IMR-90 (cell line): ENCODE measurements at regions not wholly inside any gene's neighbourhood (a gene's known extent, or its start where the extent isn't known, plus 50 kb on each side); places are given as distances from the start of the nearest gene placed in this dataset.

Experiments
- ATAC-seq: fragments of 200-7000 bp; cut with Tn5 transposase; 2 replicates; pipeline ENCODE4 v1.9.1; 2020; ENCODE audit warnings: low read depth, mild to moderate bottlenecking, moderate library complexity
- BruUV-seq: library from RNA; stranded (reverse); fragments of 400-500 nt; replicated peaks from 2 replicates; lab custom pipeline; 2021; lab: Mats Ljungman, UMichigan
- CTCF ChIA-PET: fragments of 300-600 bp; formaldehyde crosslinking; extraction: SDS; loops from one replicate; lab custom pipeline; 2021; ENCODE audit warnings: antibody characterized with exemption; lab: Yijun Ruan, JAX
- POLR2A ChIA-PET: fragments of 300-600 bp; sonication (Branson Sonifier 250); formaldehyde crosslinking; loops from one replicate; lab custom pipeline; 2022; ENCODE audit warnings: antibody characterized with exemption; ENCODE audit not compliant: unreplicated experiment; lab: Charles Lee
- DNase-seq: peaks from one replicate; pipeline ENCODE4 v3.0.0; 2013
- H2AFZ ChIP-seq: replicated peaks from 2 replicates; pipeline ENCODE3; 2013; ENCODE audit warnings: low read length, mild to moderate bottlenecking; ENCODE audit not compliant: poor library complexity
- H2AK5ac ChIP-seq: 2 replicates; pipeline ENCODE4 v1.6.1; 2013; ENCODE audit warnings: low read depth, low read length, inconsistent platforms
- H2AK9ac ChIP-seq: replicated peaks from 2 replicates; pipeline ENCODE3; 2013; ENCODE audit warnings: mild to moderate bottlenecking, low read depth, low read length, moderate library complexity; ENCODE audit not compliant: poor library complexity
- H2BK120ac ChIP-seq: 2 replicates; pipeline ENCODE4 v1.6.1; 2013; ENCODE audit warnings: low read depth, low read length, inconsistent platforms
- H2BK15ac ChIP-seq: 3 replicates; pipeline ENCODE4 v1.6.1; 2013; ENCODE audit warnings: low read depth, low read length, inconsistent platforms
- H2BK20ac ChIP-seq: 2 replicates; pipeline ENCODE4 v1.6.1; 2013; ENCODE audit warnings: low read depth, mild to moderate bottlenecking, inconsistent platforms, low read length, moderate library complexity
- H2BK5ac ChIP-seq: 2 replicates; pipeline ENCODE4 v1.6.1; 2013; ENCODE audit warnings: mild to moderate bottlenecking, low read depth, low read length, inconsistent platforms; ENCODE audit not compliant: poor library complexity, severe bottlenecking
- H3K14ac ChIP-seq: replicated peaks from 2 replicates; pipeline ENCODE4 v1.6.1; 2013; ENCODE audit warnings: low read depth, low read length, inconsistent platforms
- H3K18ac ChIP-seq: 2 replicates; pipeline ENCODE4 v1.6.1; 2013; ENCODE audit warnings: low read depth, low read length, control low read depth
- H3K23ac ChIP-seq: 2 replicates; pipeline ENCODE4 v1.6.1; 2013; ENCODE audit warnings: low read depth, low read length, inconsistent platforms
- H3K27ac ChIP-seq: 2 replicates; pipeline ENCODE4 v1.5.1; 2013; ENCODE audit warnings: mild to moderate bottlenecking, control low read depth, low read length; ENCODE audit not compliant: insufficient read depth
- H3K27me3 ChIP-seq: 2 replicates; pipeline ENCODE4 v1.6.1; 2013; ENCODE audit warnings: low read length; ENCODE audit not compliant: control insufficient read depth, insufficient read depth
- H3K36me3 ChIP-seq: 2 replicates; pipeline ENCODE4 v1.6.1; 2013; ENCODE audit warnings: low read length, mixed read lengths; ENCODE audit not compliant: control insufficient read depth, insufficient read depth
- H3K4ac ChIP-seq: 2 replicates; pipeline ENCODE4 v1.6.1; 2013; ENCODE audit warnings: low read depth, low read length, inconsistent platforms
- H3K4me1 ChIP-seq: 2 replicates; pipeline ENCODE4 v1.6.1; 2013; ENCODE audit warnings: low read length, mixed read lengths; ENCODE audit not compliant: control insufficient read depth, insufficient read depth
- H3K4me2 ChIP-seq: 2 replicates; pipeline ENCODE4 v1.6.1; 2013; ENCODE audit warnings: low read depth, mild to moderate bottlenecking, control low read depth, low read length, moderate library complexity
- H3K4me3 ChIP-seq: 2 replicates; pipeline ENCODE4 v1.5.1; 2013; ENCODE audit warnings: low read depth, mild to moderate bottlenecking, control low read depth, low read length, moderate library complexity; ENCODE audit not compliant: insufficient read depth
- H3K56ac ChIP-seq: 2 replicates; pipeline ENCODE4 v1.6.1; 2013; ENCODE audit warnings: low read length, inconsistent platforms; ENCODE audit not compliant: insufficient read depth; ENCODE audit errors: extremely low read depth
- H3K79me1 ChIP-seq, 2 experiments: 2 replicates each; pipeline ENCODE4 v1.6.1; 2013; ENCODE audit warnings: low read length in 2 of 2, inconsistent platforms in 1 of 2, low read depth in 1 of 2
- H3K9ac ChIP-seq: 2 replicates; pipeline ENCODE4 v1.6.1; 2013; ENCODE audit warnings: low read depth, low read length, control low read depth
- H3K9me1 ChIP-seq: 2 replicates; pipeline ENCODE4 v1.6.1; 2013; ENCODE audit warnings: low read length, inconsistent platforms; ENCODE audit not compliant: insufficient read depth
- H3K9me3 ChIP-seq: 2 replicates; pipeline ENCODE4 v1.6.1; 2013; ENCODE audit warnings: low read length; ENCODE audit not compliant: control insufficient read depth, insufficient read depth
- H4K20me1 ChIP-seq: 2 replicates; pipeline ENCODE4 v1.6.1; 2013; ENCODE audit warnings: low read length, inconsistent platforms; ENCODE audit not compliant: insufficient read depth
- H4K5ac ChIP-seq: 2 replicates; pipeline ENCODE4 v1.6.1; 2013; ENCODE audit warnings: mild to moderate bottlenecking, low read depth, low read length, control low read depth
- H4K8ac ChIP-seq, 2 experiments: 2 replicates each; pipeline ENCODE4 v1.6.1; 2013; ENCODE audit warnings: low read depth in 2 of 2, low read length in 2 of 2, control low read depth in 1 of 2, inconsistent platforms in 1 of 2
- H4K91ac ChIP-seq: 2 replicates; pipeline ENCODE4 v1.6.1; 2013; ENCODE audit warnings: low read depth, low read length, inconsistent platforms; ENCODE audit not compliant: insufficient read depth
- BHLHE40 ChIP-seq: fragments of 150-350 bp; IDR thresholded peaks from 2 replicates; pipeline ENCODE4 v1.6.1; 2016; ENCODE audit warnings: mild to moderate bottlenecking, low read depth, low read length
- CEBPB ChIP-seq: IDR thresholded peaks from 2 replicates; pipeline ENCODE4 v1.6.1; 2012; ENCODE audit warnings: low read depth, low read length, improper control_type of control experiment
- CHD1 ChIP-seq: IDR thresholded peaks from 2 replicates; pipeline ENCODE4 v1.6.1; 2012; ENCODE audit warnings: low read depth, low read length, improper control_type of control experiment
- FOS ChIP-seq: fragments of 150-350 bp; IDR thresholded peaks from 2 replicates; pipeline ENCODE4 v1.6.1; 2016; ENCODE audit warnings: low read depth, low read length
- MAFK ChIP-seq: IDR thresholded peaks from 2 replicates; pipeline ENCODE4 v1.6.1; 2012; ENCODE audit warnings: low read depth, low read length, improper control_type of control experiment
- MAZ ChIP-seq: IDR thresholded peaks from 2 replicates; pipeline ENCODE4 v1.6.1; 2012; ENCODE audit warnings: low read depth, mild to moderate bottlenecking, low read length, improper control_type of control experiment, moderate library complexity, borderline replicate concordance
- MXI1 ChIP-seq: IDR thresholded peaks from 2 replicates; pipeline ENCODE4 v1.6.1; 2012; ENCODE audit warnings: low read depth, mild to moderate bottlenecking, low read length, moderate library complexity, borderline replicate concordance
- NFE2L2 ChIP-seq: fragments of 150-350 bp; IDR thresholded peaks from 2 replicates; pipeline ENCODE4 v1.6.1; 2016; ENCODE audit warnings: low read depth, mild to moderate bottlenecking, low read length
- POLR2A ChIP-seq: IDR thresholded peaks from 2 replicates; pipeline ENCODE4 v1.6.1; 2012; ENCODE audit warnings: mild to moderate bottlenecking, low read depth, low read length
- RAD21 ChIP-seq: IDR thresholded peaks from 2 replicates; pipeline ENCODE4 v1.6.1; 2012; ENCODE audit warnings: low read length, improper control_type of control experiment
- RCOR1 ChIP-seq: IDR thresholded peaks from 2 replicates; pipeline ENCODE4 v1.6.1; 2012; ENCODE audit warnings: mild to moderate bottlenecking, low read length, improper control_type of control experiment; ENCODE audit not compliant: insufficient replicate concordance
- RFX5 ChIP-seq: IDR thresholded peaks from 2 replicates; pipeline ENCODE4 v1.8.0; 2012; ENCODE audit warnings: low read depth, mild to moderate bottlenecking, low read length, moderate library complexity
- SMC3 ChIP-seq: fragments of 150-350 bp; IDR thresholded peaks from 2 replicates; pipeline ENCODE4 v1.6.1; 2016; ENCODE audit warnings: low read depth, mild to moderate bottlenecking, antibody characterized with exemption, low read length, moderate library complexity
- WGBS, 2 experiments: methylation state at CpG; one replicate each; pipeline versions ENCODE4 v1.1.5 to v1.1.7; 2013; ENCODE audit warnings: missing lambda C conversion rate in 2 of 2; ENCODE audit not compliant: insufficient read length in 1 of 2; ENCODE audit errors: extremely low coverage in 2 of 2; 5-methylcytosine and 5-hydroxymethylcytosine counted together
- dilution Hi-C: fragments of 300-500 bp; cut with HindIII; formaldehyde crosslinking; loops from one replicate; pipeline ENCODE4 v1.14.3; 2018; ENCODE audit warnings: low sequenced_read_pairs; ENCODE audit not compliant: unreplicated experiment
- in situ Hi-C: fragments of 300-500 bp; cut with MboI; formaldehyde crosslinking; loops from 3 replicates; pipeline ENCODE4 v1.14.3; 2019; ENCODE audit warnings: low sequenced_read_pairs, inconsistent platforms, mixed read lengths
- intact Hi-C: fragments of 100-400 bp; cut with micrococcal nuclease; formaldehyde crosslinking; loops from 2 replicates; pipeline ENCODE4 v1.10.0; 2022
- TF ChIP-seq, protein P1 (sequence below): fragments of 150-350 bp; IDR thresholded peaks from 2 replicates; pipeline ENCODE4 v1.6.1; 2017; ENCODE audit warnings: mild to moderate bottlenecking, antibody characterized with exemption, low read length, low read depth
- TF ChIP-seq, protein P2 (sequence below): conservative IDR thresholded peaks from 2 replicates; pipeline ENCODE4 v1.5.1; 2012; ENCODE audit warnings: mild to moderate bottlenecking, low read depth, low read length, improper control_type of control experiment
- TF ChIP-seq, protein P3 (sequence below): fragments of 150-350 bp; IDR thresholded peaks from 2 replicates; pipeline ENCODE4 v1.6.1; 2016; ENCODE audit warnings: low read depth, mild to moderate bottlenecking, low read length, moderate library complexity, borderline replicate concordance

DNA sequence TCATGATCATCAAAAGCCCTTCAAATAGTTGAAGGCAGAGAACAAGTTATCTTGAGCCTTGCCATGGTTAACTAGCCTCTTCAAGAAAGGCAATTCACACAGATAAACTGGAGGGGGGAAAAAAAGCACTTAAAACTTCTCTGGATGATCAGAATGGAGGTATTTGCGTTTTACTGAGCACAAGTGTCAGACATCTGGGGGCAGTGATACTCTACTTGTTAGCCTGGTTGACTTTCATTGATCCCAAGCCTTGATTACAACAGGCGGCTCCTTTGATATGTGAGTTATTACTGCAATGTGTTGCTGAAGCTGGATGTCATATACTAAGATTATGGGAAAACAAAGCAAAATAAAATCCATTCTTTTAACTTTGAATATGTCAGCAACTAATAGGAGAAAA is 155.0 kb upstream of the HS3ST3A1 start:
- Histone ChIP-seq H3K27ac (no peak overlapping the region), H2AK9ac (no peak overlapping the region), H3K14ac (no peak overlapping the region), H3K79me1 (no peaks in the 10 kb centered on the region), H3K4me1 (no peaks in the 10 kb centered on the region), H4K8ac (no peak overlapping the region), H2BK15ac (no peak overlapping the region), H4K20me1 (no peaks in the 10 kb centered on the region), H3K9me1 (no peaks in the 10 kb centered on the region), H2AFZ (no peak overlapping the region), H4K91ac (no peak overlapping the region), H2BK120ac (no peak overlapping the region), H3K4ac (no peak overlapping the region), H2BK20ac (no peak overlapping the region), H2BK5ac (no peak overlapping the region), H3K18ac (no peak overlapping the region), H3K9ac (no peak overlapping the region), H2AK5ac (no peak overlapping the region), H3K4me2 (no peak overlapping the region), H3K4me3 (no peak overlapping the region), H3K56ac (no peak overlapping the region), H3K27me3 (no peaks in the 10 kb centered on the region), H3K23ac (no peak overlapping the region), H3K36me3 (no peaks in the 10 kb centered on the region), H4K5ac (no peak overlapping the region), H3K9me3 (no peaks in the 10 kb centered on the region)
- TF ChIP-seq NFE2L2 (no peak), BHLHE40 (no peak), POLR2A (no peak), FOS (no peak), MAFK (no peak), RAD21 (no peak), RFX5 (no peak), RCOR1 (no peak), CHD1 (no peak), SMC3 (no peak), CEBPB (no peak), MAZ (no peak), MXI1 (no peak)
- TF ChIP-seq, protein P1, sequence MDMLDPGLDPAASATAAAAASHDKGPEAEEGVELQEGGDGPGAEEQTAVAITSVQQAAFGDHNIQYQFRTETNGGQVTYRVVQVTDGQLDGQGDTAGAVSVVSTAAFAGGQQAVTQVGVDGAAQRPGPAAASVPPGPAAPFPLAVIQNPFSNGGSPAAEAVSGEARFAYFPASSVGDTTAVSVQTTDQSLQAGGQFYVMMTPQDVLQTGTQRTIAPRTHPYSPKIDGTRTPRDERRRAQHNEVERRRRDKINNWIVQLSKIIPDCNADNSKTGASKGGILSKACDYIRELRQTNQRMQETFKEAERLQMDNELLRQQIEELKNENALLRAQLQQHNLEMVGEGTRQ, result no peak
- TF ChIP-seq, protein P2, sequence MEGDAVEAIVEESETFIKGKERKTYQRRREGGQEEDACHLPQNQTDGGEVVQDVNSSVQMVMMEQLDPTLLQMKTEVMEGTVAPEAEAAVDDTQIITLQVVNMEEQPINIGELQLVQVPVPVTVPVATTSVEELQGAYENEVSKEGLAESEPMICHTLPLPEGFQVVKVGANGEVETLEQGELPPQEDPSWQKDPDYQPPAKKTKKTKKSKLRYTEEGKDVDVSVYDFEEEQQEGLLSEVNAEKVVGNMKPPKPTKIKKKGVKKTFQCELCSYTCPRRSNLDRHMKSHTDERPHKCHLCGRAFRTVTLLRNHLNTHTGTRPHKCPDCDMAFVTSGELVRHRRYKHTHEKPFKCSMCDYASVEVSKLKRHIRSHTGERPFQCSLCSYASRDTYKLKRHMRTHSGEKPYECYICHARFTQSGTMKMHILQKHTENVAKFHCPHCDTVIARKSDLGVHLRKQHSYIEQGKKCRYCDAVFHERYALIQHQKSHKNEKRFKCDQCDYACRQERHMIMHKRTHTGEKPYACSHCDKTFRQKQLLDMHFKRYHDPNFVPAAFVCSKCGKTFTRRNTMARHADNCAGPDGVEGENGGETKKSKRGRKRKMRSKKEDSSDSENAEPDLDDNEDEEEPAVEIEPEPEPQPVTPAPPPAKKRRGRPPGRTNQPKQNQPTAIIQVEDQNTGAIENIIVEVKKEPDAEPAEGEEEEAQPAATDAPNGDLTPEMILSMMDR, result no peak
- TF ChIP-seq, protein P3, sequence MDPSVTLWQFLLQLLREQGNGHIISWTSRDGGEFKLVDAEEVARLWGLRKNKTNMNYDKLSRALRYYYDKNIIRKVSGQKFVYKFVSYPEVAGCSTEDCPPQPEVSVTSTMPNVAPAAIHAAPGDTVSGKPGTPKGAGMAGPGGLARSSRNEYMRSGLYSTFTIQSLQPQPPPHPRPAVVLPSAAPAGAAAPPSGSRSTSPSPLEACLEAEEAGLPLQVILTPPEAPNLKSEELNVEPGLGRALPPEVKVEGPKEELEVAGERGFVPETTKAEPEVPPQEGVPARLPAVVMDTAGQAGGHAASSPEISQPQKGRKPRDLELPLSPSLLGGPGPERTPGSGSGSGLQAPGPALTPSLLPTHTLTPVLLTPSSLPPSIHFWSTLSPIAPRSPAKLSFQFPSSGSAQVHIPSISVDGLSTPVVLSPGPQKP, result no peak
- CTCF ChIA-PET, result interaction anchor here (0.5 to 0.7 kb wide), 2 partner anchors 10 to 381 kb away, joined by 3 to 4 read pairs; no protein-coding TSS in a partner anchor
- dilution Hi-C loops, result no loop called here
- DNase-seq (no peak), ATAC-seq (no peak)
- POLR2A ChIA-PET, result no interaction called here
- no TSS peak for BruUV-seq
- no CpG with 5 or more reads among the region's 2 CpGs for WGBS, 2 experiments
- in situ Hi-C loops, result no loop called here
- intact Hi-C loops, result no loop called here
